AG10803 (cell line): ENCODE measurements at regions not wholly inside any gene's neighbourhood (a gene's known extent, or its start where the extent isn't known, plus 50 kb on each side); places are given as distances from the start of the nearest gene placed in this dataset.

Source experiments
- DNase-seq: peaks from one replicate; pipeline ENCODE4 v3.0.0; 2010; ENCODE audit warnings: low read depth
- H3K4me3 ChIP-seq: 2 replicates; pipeline ENCODE4 v1.5.1; 2011; ENCODE audit warnings: mild to moderate bottlenecking, low read length, control low read depth
- TF ChIP-seq, protein P1 (sequence below): conservative IDR thresholded peaks from 2 replicates; pipeline ENCODE4 v1.5.1; 2011; ENCODE audit warnings: mild to moderate bottlenecking, low read length, control low read depth, inconsistent platforms

DNA sequence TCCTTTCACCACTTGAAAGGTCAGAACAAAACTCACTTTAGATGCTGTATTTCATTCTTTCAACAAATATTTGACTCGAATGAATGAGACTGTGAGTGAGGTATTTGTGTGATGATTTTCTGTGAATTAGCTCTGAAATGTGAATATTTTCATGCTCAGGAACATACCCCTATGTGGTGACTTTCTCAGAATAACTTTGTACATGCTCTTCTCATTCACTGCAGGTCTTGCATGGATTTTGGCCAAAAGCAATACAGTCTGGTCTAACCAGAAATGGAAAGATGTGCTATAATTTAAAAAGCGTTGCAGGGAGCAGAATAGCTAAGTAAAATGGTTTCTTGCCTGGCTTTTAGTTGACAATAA is 75.5 kb downstream of the MYCN start:
- DNase-seq = no peak
- TF ChIP-seq, protein P1, sequence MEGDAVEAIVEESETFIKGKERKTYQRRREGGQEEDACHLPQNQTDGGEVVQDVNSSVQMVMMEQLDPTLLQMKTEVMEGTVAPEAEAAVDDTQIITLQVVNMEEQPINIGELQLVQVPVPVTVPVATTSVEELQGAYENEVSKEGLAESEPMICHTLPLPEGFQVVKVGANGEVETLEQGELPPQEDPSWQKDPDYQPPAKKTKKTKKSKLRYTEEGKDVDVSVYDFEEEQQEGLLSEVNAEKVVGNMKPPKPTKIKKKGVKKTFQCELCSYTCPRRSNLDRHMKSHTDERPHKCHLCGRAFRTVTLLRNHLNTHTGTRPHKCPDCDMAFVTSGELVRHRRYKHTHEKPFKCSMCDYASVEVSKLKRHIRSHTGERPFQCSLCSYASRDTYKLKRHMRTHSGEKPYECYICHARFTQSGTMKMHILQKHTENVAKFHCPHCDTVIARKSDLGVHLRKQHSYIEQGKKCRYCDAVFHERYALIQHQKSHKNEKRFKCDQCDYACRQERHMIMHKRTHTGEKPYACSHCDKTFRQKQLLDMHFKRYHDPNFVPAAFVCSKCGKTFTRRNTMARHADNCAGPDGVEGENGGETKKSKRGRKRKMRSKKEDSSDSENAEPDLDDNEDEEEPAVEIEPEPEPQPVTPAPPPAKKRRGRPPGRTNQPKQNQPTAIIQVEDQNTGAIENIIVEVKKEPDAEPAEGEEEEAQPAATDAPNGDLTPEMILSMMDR = no peak
- H3K4me3 ChIP-seq = no peak overlapping the region

DNA sequence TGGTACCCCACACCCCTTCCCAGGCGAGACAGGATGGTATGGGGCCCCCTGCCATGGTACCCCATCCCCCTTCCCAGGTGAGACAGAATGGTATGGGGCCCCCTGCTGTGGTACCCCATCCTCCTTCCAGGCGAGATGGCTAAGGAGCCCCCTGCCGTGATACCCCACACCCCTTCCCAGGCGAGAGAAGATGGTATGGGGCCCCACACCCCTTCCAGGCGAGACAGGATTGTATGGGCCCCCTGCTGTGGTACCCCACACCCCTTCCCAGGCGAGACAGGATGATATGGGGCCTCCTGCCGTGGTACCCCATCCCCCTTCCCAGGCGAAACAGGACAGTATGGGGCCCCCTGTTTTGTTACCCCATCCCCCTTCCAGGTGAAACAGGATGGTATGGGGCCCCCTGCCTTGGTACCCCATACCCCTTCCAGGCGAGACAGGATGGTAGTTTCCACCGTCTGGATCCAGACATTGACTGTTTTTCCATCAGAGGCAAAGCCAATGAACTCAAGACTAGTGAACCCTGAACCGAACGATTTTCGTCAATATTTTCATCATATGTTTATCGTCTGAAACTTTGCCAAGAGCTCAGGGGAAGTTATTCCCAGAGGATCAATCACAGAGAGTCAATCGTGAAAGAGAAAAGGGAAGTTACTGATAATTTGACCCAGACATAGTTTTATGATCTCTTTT is 75.0 kb downstream of the MYCN start:
- no peak overlapping the region for H3K4me3 ChIP-seq
- TF ChIP-seq, protein P1 = no peak
- DNase-seq = no peak

DNA sequence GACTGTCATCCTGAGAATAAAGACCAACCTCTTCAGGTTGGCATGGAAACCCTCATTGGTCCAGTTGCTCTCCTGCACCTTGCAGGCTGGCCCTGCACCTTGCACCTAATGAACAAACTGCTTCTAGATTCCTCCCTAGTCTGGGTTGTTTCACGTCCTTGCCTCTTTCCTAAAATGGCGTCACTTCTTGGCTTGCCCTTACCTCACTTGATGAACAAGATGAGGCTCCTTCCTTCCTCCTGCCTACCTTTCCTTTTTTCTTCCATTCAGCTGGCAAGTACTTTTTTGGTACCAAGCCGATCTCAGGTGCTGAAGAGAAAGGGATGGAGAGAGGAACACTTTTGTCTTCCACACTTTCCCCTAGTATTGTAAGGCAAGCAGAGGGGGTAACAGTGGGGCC is 74.5 kb downstream of the MYCN start:
- no peak for DNase-seq
- no peak overlapping the region for H3K4me3 ChIP-seq
- TF ChIP-seq, protein P1 = no peak

DNA sequence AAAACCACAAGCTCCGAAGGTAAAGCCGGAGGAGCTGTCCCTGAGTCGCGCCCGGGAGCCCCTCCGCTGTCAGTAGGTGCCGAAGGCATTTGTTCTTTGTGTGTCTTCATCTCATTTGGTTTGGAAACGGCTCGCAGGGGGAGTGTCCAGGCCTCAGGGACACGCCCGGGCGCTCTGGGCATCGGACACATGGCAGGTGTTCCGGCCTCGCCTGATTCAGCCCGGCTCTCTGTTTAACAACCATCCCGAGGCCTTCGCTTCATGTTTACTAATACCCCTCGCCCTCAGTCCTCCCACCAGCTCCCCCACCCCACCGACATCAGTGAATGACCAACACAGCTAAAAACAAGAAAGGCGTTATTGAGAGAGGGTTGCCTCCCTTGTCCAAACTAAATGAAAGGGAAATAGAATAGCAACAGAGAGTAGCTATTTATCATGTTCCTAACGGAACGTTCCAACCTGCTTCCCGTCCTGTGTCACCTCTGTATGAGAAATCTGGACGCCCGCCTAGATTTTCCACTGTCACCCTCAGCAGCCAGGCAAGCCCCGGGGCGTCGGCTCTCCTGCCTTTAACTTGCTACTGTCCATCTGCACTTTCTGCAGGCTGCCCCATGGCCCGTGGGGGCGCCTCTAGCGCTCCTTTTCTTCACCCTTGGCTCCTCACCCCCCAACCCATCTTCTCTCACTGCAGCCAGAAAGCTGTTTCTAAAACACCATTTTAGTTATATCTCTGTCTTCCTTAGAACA is 73.9 kb downstream of the MYCN start:
- DNase-seq = no peak
- no peak overlapping the region for H3K4me3 ChIP-seq
- TF ChIP-seq, protein P1 = no peak

DNA sequence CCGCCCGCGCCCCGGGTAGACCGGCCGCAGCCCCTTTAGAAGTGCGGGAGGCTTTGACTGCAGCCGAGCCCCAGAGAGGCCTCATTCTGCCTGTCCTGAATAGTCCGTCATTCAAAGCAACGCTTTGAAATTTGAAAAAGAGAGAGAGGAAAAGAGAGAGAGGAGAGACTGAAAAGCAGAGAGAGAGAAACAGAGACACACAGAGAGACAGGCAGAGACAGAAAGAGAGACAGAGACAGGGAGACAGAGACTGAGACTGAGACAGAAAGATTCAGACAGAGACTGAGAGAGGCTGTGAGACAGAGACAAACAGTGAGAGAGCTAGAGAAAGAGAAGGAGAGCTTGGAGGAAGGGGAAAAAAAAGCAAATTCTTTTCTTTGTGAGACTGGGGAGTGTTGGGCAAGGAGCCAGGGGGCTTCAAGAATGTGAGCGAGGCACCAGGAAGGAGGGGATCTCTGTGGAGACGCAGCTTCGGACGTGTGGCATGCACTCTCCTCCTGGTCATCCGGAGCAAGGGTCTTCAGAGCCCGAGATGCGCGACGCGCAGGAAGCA is 73.1 kb downstream of the MYCN start:
- H3K4me3 ChIP-seq = no peak overlapping the region
- TF ChIP-seq, protein P1 = no peak
- no peak for DNase-seq

DNA sequence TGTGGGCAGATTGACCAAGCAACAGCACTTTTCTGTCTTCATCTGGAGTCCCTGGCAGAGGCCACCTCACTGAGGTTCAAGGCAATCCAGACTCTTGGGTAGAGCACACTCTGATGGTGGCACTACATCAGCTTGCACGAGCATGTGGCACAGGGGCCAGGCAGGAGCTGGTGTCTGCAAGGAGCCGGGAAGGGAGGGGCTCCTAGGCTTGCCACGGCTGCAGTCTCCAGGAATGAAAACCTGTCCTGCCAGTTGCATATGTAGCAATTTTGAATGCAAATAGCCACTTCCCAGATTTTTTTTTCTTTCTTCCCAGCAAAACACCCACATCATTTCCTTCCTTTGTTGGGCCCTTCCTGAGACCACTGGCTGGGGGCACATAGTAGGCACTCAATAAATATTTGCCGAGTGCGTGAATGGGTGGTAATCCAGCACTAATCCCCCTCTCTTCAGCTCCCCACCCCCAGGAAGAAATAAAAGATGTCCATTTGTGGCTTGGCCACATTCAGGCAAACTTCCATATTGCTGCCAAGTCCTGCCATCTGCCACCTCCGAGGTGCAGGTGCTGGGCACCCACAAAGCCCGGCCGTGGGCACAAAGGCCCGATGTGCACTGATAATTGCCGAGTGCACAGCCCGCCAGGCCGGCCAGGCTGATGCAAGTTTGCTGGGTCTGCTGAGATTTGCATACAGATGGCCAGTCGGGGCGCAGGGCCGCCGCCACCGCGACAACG is 72.4 kb downstream of the MYCN start:
- no peak for DNase-seq
- H3K4me3 ChIP-seq = no peak overlapping the region

More for the DNA sequence above, 72.4 kb downstream of the MYCN start:
- TF ChIP-seq, protein P1 = no peak
